ENCODE measurements at regions not wholly inside any gene's neighbourhood (a gene's known extent, or its start where the extent isn't known, plus 50 kb on each side); places are given as distances from the start of the nearest gene placed in this dataset.

DNA sequence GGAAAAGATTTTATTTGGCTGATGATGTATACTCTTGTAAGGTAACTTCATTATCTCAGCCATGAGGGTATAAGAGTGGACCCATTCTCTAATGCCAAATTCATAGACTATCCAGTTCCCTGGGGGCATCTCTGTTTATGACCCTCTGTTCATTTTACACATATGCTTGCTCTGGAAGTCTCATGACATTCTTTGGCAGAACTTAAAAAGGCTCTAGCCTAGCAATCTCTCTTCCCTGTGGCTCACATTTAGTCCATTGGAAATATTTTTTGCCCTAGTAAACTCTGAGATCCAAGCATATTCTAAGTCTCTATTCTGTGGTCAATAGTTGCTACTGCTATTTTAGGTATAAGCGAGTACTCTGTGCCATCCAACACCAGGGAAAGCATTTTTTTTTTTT, 1201.8 kb upstream of the ZEB2 start:
- no peak overlapping the region for H3K27ac ChIP-seq (ENCODE audit: insufficient read depth in 1 of 2, low read depth in 1 of 2, low read length in 2 of 2, poor library complexity in 1 of 2, severe bottlenecking in 2 of 2)
- H3K9me3 ChIP-seq (ENCODE audit: control extremely low read depth in 1 of 5, control insufficient read depth in 4 of 5, insufficient read depth in 2 of 5, low read depth in 1 of 5, low read length in 4 of 5) = peaks cover 0 to 2% (median 0%) of the 10 kb centered on the region in 5 experiments
- CTCF ChIA-PET = no interaction called here
- DNase-seq = no peak
- no peaks in the 10 kb centered on the region for H3K36me3 ChIP-seq (ENCODE audit: control insufficient read depth in 4 of 4, insufficient read depth in 4 of 4, low read length in 3 of 4)
- no CpG with 5 or more reads among the region's 1 CpG for WGBS (ENCODE audit: insufficient coverage)
- no peak overlapping the region for H3K4me3 ChIP-seq (ENCODE audit: control insufficient read depth in 1 of 7, extremely low read depth in 1 of 7, insufficient read depth in 4 of 7, low read depth in 2 of 7, low read length in 6 of 7)
- POLR2A ChIA-PET = no interaction called here
- H3K27me3 ChIP-seq (replicated peaks in 2 of 5; ENCODE audit: control insufficient read depth in 4 of 5, insufficient read depth in 5 of 5, low read length in 4 of 5) = no peaks in the 10 kb centered on the region
- peaks cover 4 to 18% (median 8%) of the 10 kb centered on the region in 4 experiments for H3K4me1 ChIP-seq (ENCODE audit: control extremely low read depth in 1 of 4, control insufficient read depth in 4 of 4, insufficient read depth in 4 of 4, low read length in 3 of 4)

DNA sequence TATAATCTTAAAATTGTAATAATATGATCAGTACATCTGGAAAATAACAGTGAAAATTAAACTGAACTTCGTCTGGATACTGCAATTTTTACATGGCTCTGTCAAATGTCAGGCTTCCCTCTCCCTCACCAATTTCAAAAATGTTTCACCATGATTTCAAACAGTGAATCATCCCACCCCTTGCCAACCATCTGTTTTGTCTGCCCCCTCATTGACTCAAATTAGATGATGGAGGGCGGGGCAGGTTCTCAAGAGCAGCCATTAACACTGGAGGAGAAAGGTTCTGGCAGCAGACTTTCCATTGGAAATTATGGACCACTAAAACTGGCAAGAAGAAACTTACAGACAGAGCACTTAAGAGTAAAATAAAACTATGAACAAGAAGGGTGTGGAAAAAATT, 1195.7 kb upstream of the ZEB2 start:
- Histone ChIP-seq H3K4me1 (ENCODE audit: control extremely low read depth in 1 of 4, control insufficient read depth in 4 of 4, insufficient read depth in 4 of 4, low read length in 3 of 4) (no peaks in the 10 kb centered on the region), H3K36me3 (ENCODE audit: control insufficient read depth in 4 of 4, insufficient read depth in 4 of 4, low read length in 3 of 4) (no peaks in the 10 kb centered on the region), H3K27me3 (replicated peaks in 2 of 5; ENCODE audit: control insufficient read depth in 4 of 5, insufficient read depth in 5 of 5, low read length in 4 of 5) (no peaks in the 10 kb centered on the region), H3K4me3 (ENCODE audit: control insufficient read depth in 1 of 7, extremely low read depth in 1 of 7, insufficient read depth in 4 of 7, low read depth in 2 of 7, low read length in 6 of 7) (no peak overlapping the region), H3K27ac (ENCODE audit: insufficient read depth in 1 of 2, low read depth in 1 of 2, low read length in 2 of 2, poor library complexity in 1 of 2, severe bottlenecking in 2 of 2) (no peak overlapping the region), H3K9me3 (ENCODE audit: control extremely low read depth in 1 of 5, control insufficient read depth in 4 of 5, insufficient read depth in 2 of 5, low read depth in 1 of 5, low read length in 4 of 5) (peaks cover 0 to 8% (median 0%) of the 10 kb centered on the region in 5 experiments)
- 100% methylated on average over 2 of the region's 2 CpGs for WGBS (ENCODE audit: insufficient coverage)
- DNase-seq = no peak
- CTCF ChIA-PET = no interaction called here
- POLR2A ChIA-PET = no interaction called here

DNA sequence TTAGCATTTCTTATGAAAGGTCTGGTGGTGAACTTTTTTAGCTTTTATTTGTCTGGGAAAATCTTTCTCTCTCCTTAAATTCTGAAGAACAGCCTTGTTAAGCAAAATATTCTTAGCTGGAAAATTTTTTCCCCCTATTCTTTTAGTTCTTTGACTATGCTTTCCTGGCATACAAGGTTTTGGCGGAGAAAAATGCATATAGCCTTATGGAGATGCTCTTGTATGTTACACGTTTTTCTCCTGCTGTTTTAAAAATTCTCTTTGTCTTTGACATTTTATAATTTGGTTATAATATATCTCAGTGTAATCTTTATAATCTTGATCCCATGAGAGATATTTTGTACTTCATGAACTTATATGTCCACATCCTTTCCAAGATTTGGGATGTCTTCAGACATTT, 1190.4 kb upstream of the ZEB2 start:
- no CpG with 5 or more reads among the region's 2 CpGs for whole genome bisulfite sequencing (ENCODE audit: insufficient coverage)
- no peaks in the 10 kb centered on the region for H3K36me3 ChIP-seq (ENCODE audit: control insufficient read depth in 4 of 4, insufficient read depth in 4 of 4, low read length in 3 of 4)
- no peak overlapping the region for H3K27ac ChIP-seq (ENCODE audit: insufficient read depth in 1 of 2, low read depth in 1 of 2, low read length in 2 of 2, poor library complexity in 1 of 2, severe bottlenecking in 2 of 2)
- no peak overlapping the region for H3K4me3 ChIP-seq (ENCODE audit: control insufficient read depth in 1 of 7, extremely low read depth in 1 of 7, insufficient read depth in 4 of 7, low read depth in 2 of 7, low read length in 6 of 7)
- peaks cover 0 to 14% (median 0%) of the 10 kb centered on the region in 5 experiments for H3K9me3 ChIP-seq (ENCODE audit: control extremely low read depth in 1 of 5, control insufficient read depth in 4 of 5, insufficient read depth in 2 of 5, low read depth in 1 of 5, low read length in 4 of 5)
- H3K27me3 ChIP-seq (replicated peaks in 2 of 5; ENCODE audit: control insufficient read depth in 4 of 5, insufficient read depth in 5 of 5, low read length in 4 of 5) = no peaks in the 10 kb centered on the region
- DNase-seq = no peak
- no peaks in the 10 kb centered on the region for H3K4me1 ChIP-seq (ENCODE audit: control extremely low read depth in 1 of 4, control insufficient read depth in 4 of 4, insufficient read depth in 4 of 4, low read length in 3 of 4)
- POLR2A ChIA-PET = no interaction called here
- CTCF ChIA-PET = no interaction called here

DNA sequence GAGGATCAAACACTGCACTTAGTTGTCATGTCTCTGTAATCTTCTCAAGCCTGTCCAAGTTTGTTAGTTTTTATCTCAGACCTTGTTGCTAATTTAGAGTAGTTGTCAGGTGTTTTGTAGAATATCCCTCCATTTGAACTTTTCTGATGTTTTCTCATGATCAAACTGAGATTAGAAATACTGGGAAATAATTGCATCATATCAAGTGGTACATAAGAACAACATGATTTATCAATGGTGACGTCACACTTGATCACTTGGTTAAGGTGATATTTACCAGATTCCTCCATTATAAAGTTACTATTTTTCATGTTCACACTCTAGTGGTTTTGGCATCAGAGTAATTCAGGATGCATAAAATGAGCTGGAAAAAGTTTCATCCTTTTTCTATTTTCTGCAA, 1182.4 kb upstream of the ZEB2 start:
- POLR2A ChIA-PET = no interaction called here
- Histone ChIP-seq H3K4me1 (ENCODE audit: control extremely low read depth in 1 of 4, control insufficient read depth in 4 of 4, insufficient read depth in 4 of 4, low read length in 3 of 4) (no peaks in the 10 kb centered on the region), H3K27me3 (replicated peaks in 2 of 5; ENCODE audit: control insufficient read depth in 4 of 5, insufficient read depth in 5 of 5, low read length in 4 of 5) (no peaks in the 10 kb centered on the region), H3K9me3 (ENCODE audit: control extremely low read depth in 1 of 5, control insufficient read depth in 4 of 5, insufficient read depth in 2 of 5, low read depth in 1 of 5, low read length in 4 of 5) (peaks cover 0 to 3% (median 0%) of the 10 kb centered on the region in 5 experiments), H3K36me3 (ENCODE audit: control insufficient read depth in 4 of 4, insufficient read depth in 4 of 4, low read length in 3 of 4) (no peaks in the 10 kb centered on the region), H3K4me3 (ENCODE audit: control insufficient read depth in 1 of 7, extremely low read depth in 1 of 7, insufficient read depth in 4 of 7, low read depth in 2 of 7, low read length in 6 of 7) (no peak overlapping the region), H3K27ac (ENCODE audit: insufficient read depth in 1 of 2, low read depth in 1 of 2, low read length in 2 of 2, poor library complexity in 1 of 2, severe bottlenecking in 2 of 2) (no peak overlapping the region)
- no peak for DNase-seq
- WGBS (ENCODE audit: insufficient coverage) = no CpG with 5 or more reads among the region's 1 CpG
- CTCF ChIA-PET = interaction anchor here (0.7 kb wide), 1 partner anchor 28 kb away, joined by 3 read pairs; no protein-coding TSS in a partner anchor

DNA sequence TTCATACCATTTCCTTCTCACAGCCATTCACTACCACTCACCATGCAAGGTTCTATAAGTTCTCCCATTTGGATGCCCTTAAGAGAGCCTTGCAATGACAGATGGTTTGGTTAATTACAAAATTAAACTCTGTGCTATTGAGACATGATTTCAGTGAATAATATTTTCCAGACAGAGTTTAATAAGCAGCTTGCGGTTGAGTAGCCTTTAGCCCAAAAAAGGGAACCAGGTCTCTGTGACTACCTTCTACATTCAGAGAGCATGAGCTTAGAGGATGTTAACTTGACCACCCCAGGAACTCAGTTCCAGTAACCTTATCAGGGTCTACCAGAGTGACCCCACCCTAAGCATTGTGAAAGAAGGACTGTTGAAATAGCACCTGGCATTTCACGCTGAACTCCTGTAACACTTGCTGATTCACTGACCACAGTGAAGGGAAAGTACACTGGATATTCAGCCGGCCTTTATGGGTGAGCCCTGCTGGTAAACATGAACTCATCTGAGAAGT, 1173.1 kb upstream of the ZEB2 start:
- Histone ChIP-seq H3K27ac (ENCODE audit: insufficient read depth in 1 of 2, low read depth in 1 of 2, low read length in 2 of 2, poor library complexity in 1 of 2, severe bottlenecking in 2 of 2) (peak overlapping the region; percentile 6 to 54), H3K9me3 (ENCODE audit: control extremely low read depth in 1 of 5, control insufficient read depth in 4 of 5, insufficient read depth in 2 of 5, low read depth in 1 of 5, low read length in 4 of 5) (peaks cover 0 to 1% (median 0%) of the 10 kb centered on the region in 5 experiments), H3K27me3 (replicated peaks in 2 of 5; ENCODE audit: control insufficient read depth in 4 of 5, insufficient read depth in 5 of 5, low read length in 4 of 5) (no peaks in the 10 kb centered on the region), H3K4me1 (ENCODE audit: control extremely low read depth in 1 of 4, control insufficient read depth in 4 of 4, insufficient read depth in 4 of 4, low read length in 3 of 4) (peaks cover 0 to 15% (median 7%) of the 10 kb centered on the region in 4 experiments), H3K36me3 (ENCODE audit: control insufficient read depth in 4 of 4, insufficient read depth in 4 of 4, low read length in 3 of 4) (no peaks in the 10 kb centered on the region), H3K4me3 (ENCODE audit: control insufficient read depth in 1 of 7, extremely low read depth in 1 of 7, insufficient read depth in 4 of 7, low read depth in 2 of 7, low read length in 6 of 7) (peak overlapping the region in 2 of 7 experiments; percentile 15 to 50)
- DNase-seq = peak; percentile 76 to 97 (median 96)
- CTCF ChIA-PET = interaction anchor here (1.2 kb wide), 1 partner anchor 57 kb away, joined by 5 read pairs; no protein-coding TSS in a partner anchor
- 8% methylated on average over 2 of the region's 3 CpGs for WGBS (ENCODE audit: insufficient coverage)
- POLR2A ChIA-PET = interaction anchor here (1.0 kb wide), 1 partner anchor 57 kb away, joined by 5 read pairs; no protein-coding TSS in a partner anchor

DNA sequence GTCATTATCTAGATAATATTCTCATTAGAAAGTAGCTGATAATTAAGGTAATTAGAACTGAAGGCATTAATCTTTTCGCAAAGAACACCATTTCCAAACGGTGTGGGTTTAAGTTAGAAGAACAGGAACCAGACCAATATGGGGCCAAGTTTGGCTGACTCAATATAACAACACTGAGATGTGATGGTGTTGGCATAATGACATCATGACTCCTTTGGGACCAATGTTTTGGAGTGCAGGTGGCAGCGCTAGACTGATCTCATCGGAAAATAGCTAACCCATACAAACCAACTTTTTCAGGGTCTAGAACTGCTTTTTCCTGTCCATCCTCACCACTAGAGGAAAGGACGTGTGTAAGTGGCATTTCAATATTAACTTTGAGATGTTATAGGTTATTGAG, 1171.7 kb upstream of the ZEB2 start:
- CTCF ChIA-PET = interaction anchor here (0.5 to 1.1 kb wide), 2 partner anchors 9 to 141 kb away, joined by 4 to 5 read pairs; no protein-coding TSS in a partner anchor
- peak in 1 of 3 donors; percentile 3 for DNase-seq
- H3K9me3 ChIP-seq (ENCODE audit: control extremely low read depth in 1 of 5, control insufficient read depth in 4 of 5, insufficient read depth in 2 of 5, low read depth in 1 of 5, low read length in 4 of 5) = peaks cover 0 to 1% (median 0%) of the 10 kb centered on the region in 5 experiments

DNA sequence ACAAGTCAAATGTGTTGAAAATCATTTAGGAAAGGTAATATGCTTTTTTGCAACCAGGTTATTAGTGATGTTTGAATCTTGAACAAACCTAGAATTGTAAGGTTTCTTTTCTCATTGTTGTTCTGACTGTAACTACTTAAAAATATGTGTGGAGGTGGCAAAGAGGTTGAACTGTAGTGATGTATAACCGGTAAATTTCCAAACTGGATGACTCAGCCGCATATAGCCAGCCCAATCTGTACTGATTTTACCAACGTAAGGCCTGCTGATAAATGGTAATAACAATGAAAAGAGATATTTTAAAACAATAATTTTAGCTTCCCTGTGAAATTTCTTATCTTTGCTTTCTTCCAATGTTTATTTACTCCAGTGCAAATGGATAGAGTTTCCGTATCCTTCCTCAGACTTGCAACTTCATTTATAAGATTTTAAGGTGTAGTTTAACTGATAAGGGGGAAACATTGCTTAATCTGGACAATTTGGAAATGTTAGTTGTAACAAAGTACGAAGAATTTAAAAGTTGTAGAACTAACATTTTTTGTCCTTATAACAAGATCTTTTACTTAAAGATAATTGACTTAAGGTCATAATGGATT, 1170.4 kb upstream of the ZEB2 start:
- Histone ChIP-seq H3K27me3 (replicated peaks in 2 of 5; ENCODE audit: control insufficient read depth in 4 of 5, insufficient read depth in 5 of 5, low read length in 4 of 5) (no peaks in the 10 kb centered on the region), H3K4me3 (ENCODE audit: control insufficient read depth in 1 of 7, extremely low read depth in 1 of 7, insufficient read depth in 4 of 7, low read depth in 2 of 7, low read length in 6 of 7) (no peak overlapping the region), H3K27ac (ENCODE audit: insufficient read depth in 1 of 2, low read depth in 1 of 2, low read length in 2 of 2, poor library complexity in 1 of 2, severe bottlenecking in 2 of 2) (no peak overlapping the region), H3K4me1 (ENCODE audit: control extremely low read depth in 1 of 4, control insufficient read depth in 4 of 4, insufficient read depth in 4 of 4, low read length in 3 of 4) (peaks cover 0 to 20% (median 7%) of the 10 kb centered on the region in 4 experiments), H3K9me3 (ENCODE audit: control extremely low read depth in 1 of 5, control insufficient read depth in 4 of 5, insufficient read depth in 2 of 5, low read depth in 1 of 5, low read length in 4 of 5) (no peaks in the 10 kb centered on the region), H3K36me3 (ENCODE audit: control insufficient read depth in 4 of 4, insufficient read depth in 4 of 4, low read length in 3 of 4) (no peaks in the 10 kb centered on the region)
- no CpG with 5 or more reads among the region's 5 CpGs for WGBS (ENCODE audit: insufficient coverage)
- ChIA-PET CTCF (no interaction called here), POLR2A (no interaction called here)
- DNase-seq = no peak

More for the DNA sequence above, 1171.7 kb upstream of the ZEB2 start:
- no peaks in the 10 kb centered on the region for H3K36me3 ChIP-seq (ENCODE audit: control insufficient read depth in 4 of 4, insufficient read depth in 4 of 4, low read length in 3 of 4)
- H3K27me3 ChIP-seq (replicated peaks in 2 of 5; ENCODE audit: control insufficient read depth in 4 of 5, insufficient read depth in 5 of 5, low read length in 4 of 5) = no peaks in the 10 kb centered on the region
- no CpG with 5 or more reads among the region's 5 CpGs for WGBS (ENCODE audit: insufficient coverage)
- no peak overlapping the region for H3K27ac ChIP-seq (ENCODE audit: insufficient read depth in 1 of 2, low read depth in 1 of 2, low read length in 2 of 2, poor library complexity in 1 of 2, severe bottlenecking in 2 of 2)
- POLR2A ChIA-PET = no interaction called here
- no peak overlapping the region for H3K4me3 ChIP-seq (ENCODE audit: control insufficient read depth in 1 of 7, extremely low read depth in 1 of 7, insufficient read depth in 4 of 7, low read depth in 2 of 7, low read length in 6 of 7)
- H3K4me1 ChIP-seq (ENCODE audit: control extremely low read depth in 1 of 4, control insufficient read depth in 4 of 4, insufficient read depth in 4 of 4, low read length in 3 of 4) = peaks cover 0 to 20% (median 7%) of the 10 kb centered on the region in 4 experiments

Data from common myeloid progenitor, CD34-positive (primary cell).